Right atrium auricular region (tissue), 2 donors: ENCODE measurements at regions not wholly inside any gene's neighbourhood (a gene's known extent, or its start where the extent isn't known, plus 50 kb on each side); places are given as distances from the start of the nearest gene placed in this dataset.

Experiments
- DNase-seq: peaks from one replicate; pipeline ENCODE4 v3.0.0-alpha.2; 2019; ENCODE audit warnings: low spot score
- H3K27ac ChIP-seq, 2 donors: fragments of 200-600 bp; sonication (generic); 1 replicate in 1 of 2; 2 replicates in 1 of 2; pipeline ENCODE4 v1.5.1; 2016 to 2019
- H3K27me3 ChIP-seq, 2 donors: fragments of 200-600 bp; sonication (generic); one replicate each; pipeline versions ENCODE4 v1.5.1 to v1.6.0; 2017 to 2019
- H3K36me3 ChIP-seq: fragments of 200-600 bp; sonication (generic); one replicate; pipeline ENCODE4 v1.5.1; 2016
- H3K4me1 ChIP-seq, 2 donors: fragments of 200-600 bp; sonication (generic); one replicate each; pipeline versions ENCODE4 v1.5.1 to v1.6.0; 2017 to 2019
- H3K4me3 ChIP-seq, 2 donors: fragments of 200-600 bp; sonication (generic); 1 replicate in 1 of 2; 2 replicates in 1 of 2; pipeline ENCODE4 v1.5.1; 2017 to 2019; ENCODE audit warnings: mild to moderate bottlenecking in 1 of 2, moderate library complexity in 1 of 2
- H3K9me3 ChIP-seq, 2 donors: fragments of 200-600 bp; sonication (generic); one replicate each; pipeline ENCODE4 v1.5.1; 2019
- TF ChIP-seq, protein P1 (sequence below), 2 donors: fragments of 200-600 bp; sonication (generic); IDR thresholded peaks; one replicate each; pipeline ENCODE4 v1.5.1; 2019; ENCODE audit warnings: antibody characterized with exemption in 2 of 2

DNA sequence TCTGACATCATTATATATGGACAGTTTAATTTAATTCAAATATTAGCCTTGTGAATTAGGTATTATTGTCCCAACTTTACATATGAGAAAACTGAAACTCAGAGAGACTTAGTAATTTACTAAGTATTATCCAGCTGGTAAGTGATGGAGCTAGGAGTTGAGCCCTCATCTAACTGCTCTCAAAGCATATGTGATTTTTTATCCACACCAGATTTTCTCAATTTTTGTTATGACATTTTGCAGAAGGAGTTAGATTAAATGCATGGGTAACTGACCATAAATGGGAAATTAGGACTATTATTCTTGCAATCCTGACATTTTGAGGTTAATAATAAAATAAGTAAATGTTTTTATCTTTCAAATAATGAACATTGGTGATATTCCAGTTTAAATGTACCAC is 778.3 kb upstream of the SORCS1 start:
- Histone ChIP-seq H3K27me3 (no peaks in the 10 kb centered on the region), H3K36me3 (no peaks in the 10 kb centered on the region), H3K4me1 (no peaks in the 10 kb centered on the region), H3K4me3 (no peak overlapping the region), H3K9me3 (no peaks in the 10 kb centered on the region), H3K27ac (no peak overlapping the region)
- DNase-seq: no peak
- TF ChIP-seq, protein P1, sequence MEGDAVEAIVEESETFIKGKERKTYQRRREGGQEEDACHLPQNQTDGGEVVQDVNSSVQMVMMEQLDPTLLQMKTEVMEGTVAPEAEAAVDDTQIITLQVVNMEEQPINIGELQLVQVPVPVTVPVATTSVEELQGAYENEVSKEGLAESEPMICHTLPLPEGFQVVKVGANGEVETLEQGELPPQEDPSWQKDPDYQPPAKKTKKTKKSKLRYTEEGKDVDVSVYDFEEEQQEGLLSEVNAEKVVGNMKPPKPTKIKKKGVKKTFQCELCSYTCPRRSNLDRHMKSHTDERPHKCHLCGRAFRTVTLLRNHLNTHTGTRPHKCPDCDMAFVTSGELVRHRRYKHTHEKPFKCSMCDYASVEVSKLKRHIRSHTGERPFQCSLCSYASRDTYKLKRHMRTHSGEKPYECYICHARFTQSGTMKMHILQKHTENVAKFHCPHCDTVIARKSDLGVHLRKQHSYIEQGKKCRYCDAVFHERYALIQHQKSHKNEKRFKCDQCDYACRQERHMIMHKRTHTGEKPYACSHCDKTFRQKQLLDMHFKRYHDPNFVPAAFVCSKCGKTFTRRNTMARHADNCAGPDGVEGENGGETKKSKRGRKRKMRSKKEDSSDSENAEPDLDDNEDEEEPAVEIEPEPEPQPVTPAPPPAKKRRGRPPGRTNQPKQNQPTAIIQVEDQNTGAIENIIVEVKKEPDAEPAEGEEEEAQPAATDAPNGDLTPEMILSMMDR (IDR thresholded peaks at IDR 0.05): no peak

DNA sequence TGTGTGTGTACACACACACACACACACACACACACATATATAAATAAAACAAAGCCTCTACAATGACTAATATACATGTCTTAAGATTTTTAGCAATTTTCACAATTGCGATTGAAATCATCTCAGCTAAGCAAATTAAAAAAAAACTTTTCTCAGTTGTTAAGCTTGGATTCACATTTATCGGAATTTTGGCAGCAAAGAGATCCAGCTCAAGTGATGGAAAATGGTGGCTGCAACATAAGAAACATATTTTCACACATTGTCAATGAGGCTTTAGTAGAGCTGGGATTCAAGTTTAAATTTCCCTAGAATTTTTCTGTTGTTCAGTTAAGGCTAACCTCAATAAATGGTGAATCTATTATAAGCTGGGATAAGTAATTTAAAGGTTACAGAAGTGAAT is 768.6 kb upstream of the SORCS1 start:
- Histone ChIP-seq H3K4me3 (no peak overlapping the region), H3K27me3 (no peaks in the 10 kb centered on the region), H3K36me3 (no peaks in the 10 kb centered on the region), H3K9me3 (peaks cover 0 to 8% of the 10 kb centered on the region in 2 donors), H3K27ac (no peak overlapping the region), H3K4me1 (no peaks in the 10 kb centered on the region)
- DNase-seq: no peak
- TF ChIP-seq, protein P1 (IDR thresholded peaks at IDR 0.05): no peak

DNA sequence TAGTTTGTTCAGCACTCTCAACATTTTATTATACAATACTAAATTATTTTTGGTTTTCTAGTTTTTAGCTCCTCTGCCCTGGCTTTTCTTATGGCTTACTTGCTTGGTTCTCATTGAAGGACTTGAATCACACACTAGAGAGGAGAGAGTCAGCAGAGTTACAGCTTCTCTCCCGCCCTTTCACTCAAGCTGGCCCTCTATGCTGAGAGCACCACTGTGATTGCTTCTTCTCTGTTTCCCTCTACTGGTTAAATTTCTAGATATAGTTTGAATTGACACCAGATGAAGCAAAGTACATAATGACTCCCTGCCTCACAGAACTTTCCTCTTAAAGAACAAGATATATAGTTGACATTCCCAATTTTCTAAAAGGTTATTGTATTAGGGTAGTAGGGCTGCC is 767.3 kb upstream of the SORCS1 start:
- no peaks in the 10 kb centered on the region for H3K4me1 ChIP-seq
- H3K27ac ChIP-seq: no peak overlapping the region
- H3K4me3 ChIP-seq: no peak overlapping the region
- TF ChIP-seq, protein P1 (IDR thresholded peaks at IDR 0.05): no peak
- peaks cover 0 to 8% of the 10 kb centered on the region in 2 donors for H3K9me3 ChIP-seq
- no peaks in the 10 kb centered on the region for H3K36me3 ChIP-seq
- DNase-seq: no peak
- H3K27me3 ChIP-seq: no peaks in the 10 kb centered on the region

DNA sequence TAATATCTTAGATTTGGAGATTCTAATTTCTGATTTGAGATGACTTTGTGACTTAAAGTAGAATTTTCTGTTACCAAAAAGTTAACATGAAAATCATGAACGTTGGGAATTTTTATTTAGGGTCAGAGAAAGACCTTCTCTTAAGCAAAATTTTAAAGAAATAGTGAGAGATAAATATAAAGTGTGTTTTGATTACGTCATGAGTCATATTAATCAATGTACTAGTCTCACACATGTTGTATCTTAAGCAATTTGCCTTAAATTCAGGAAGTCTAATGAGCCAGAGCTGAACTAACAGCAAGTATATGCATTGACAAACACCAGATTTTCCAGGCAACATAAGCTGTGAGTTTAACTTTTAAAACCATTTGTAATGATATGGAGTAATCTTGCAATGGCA is 765.5 kb upstream of the SORCS1 start:
- DNase-seq: no peak
- H3K27ac ChIP-seq: no peak overlapping the region
- no peaks in the 10 kb centered on the region for H3K36me3 ChIP-seq
- H3K9me3 ChIP-seq: peaks cover 0 to 8% of the 10 kb centered on the region in 2 donors
- no peaks in the 10 kb centered on the region for H3K27me3 ChIP-seq
- no peaks in the 10 kb centered on the region for H3K4me1 ChIP-seq
- H3K4me3 ChIP-seq: no peak overlapping the region
- TF ChIP-seq, protein P1 (IDR thresholded peaks at IDR 0.05): no peak

DNA sequence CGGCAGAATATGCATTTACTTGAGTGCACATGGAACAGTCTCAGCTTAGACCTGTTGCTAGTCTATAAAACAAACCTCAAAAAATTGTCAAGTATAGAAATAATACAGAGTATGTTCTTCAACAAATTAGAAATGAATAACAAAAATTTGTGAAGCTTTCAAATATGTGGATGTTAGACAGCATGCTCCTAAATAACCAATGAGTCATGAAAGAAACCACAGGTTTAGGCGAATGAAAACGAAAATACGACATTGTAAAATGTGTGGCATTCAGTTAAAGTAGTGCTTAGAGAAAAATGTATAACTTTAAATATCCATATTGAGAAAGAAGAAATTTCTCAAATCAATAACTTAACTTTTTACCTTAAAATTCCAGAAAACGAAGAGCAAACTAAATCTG is 760.0 kb upstream of the SORCS1 start:
- H3K27me3 ChIP-seq: no peaks in the 10 kb centered on the region
- H3K27ac ChIP-seq: no peak overlapping the region
- no peaks in the 10 kb centered on the region for H3K9me3 ChIP-seq
- TF ChIP-seq, protein P1 (IDR thresholded peaks at IDR 0.05): no peak
- no peaks in the 10 kb centered on the region for H3K4me1 ChIP-seq
- H3K4me3 ChIP-seq: no peak overlapping the region
- DNase-seq: no peak
- no peaks in the 10 kb centered on the region for H3K36me3 ChIP-seq

DNA sequence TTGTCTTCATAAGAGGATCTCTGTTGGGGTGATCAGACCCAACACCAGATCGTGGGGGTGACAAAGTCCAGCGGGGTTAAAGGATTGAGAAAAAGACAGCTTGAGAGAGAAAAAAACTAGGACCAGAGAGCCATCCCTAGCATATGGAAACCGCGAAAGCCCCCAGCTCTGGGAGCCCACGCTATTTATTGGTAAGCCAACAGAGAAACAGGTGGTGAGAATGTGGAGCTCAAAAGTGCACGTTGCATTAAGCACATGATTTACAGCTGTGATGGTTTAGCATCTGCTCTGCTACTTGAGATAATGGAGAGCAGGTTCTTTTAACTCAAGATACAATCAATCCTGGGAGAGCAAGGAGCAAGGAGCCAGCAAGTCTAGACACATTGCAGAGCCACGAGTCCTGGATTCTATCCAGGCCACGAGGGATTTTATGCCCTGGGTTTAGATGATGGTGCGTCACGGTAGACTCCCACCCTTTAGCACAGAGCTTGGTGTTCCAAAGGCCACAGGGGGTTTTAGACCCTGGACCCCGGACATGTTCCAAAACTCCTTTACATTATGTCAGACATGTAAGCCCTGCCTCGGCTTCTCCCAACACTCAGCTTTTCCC is 755.2 kb upstream of the SORCS1 start:
- TF ChIP-seq, protein P1 (IDR thresholded peaks at IDR 0.05): no peak
- Histone ChIP-seq H3K4me3 (no peak overlapping the region), H3K27ac (no peak overlapping the region), H3K27me3 (peaks cover 0 to 5% of the 10 kb centered on the region in 2 donors), H3K4me1 (peaks cover 0 to 5% of the 10 kb centered on the region in 2 donors), H3K9me3 (no peaks in the 10 kb centered on the region), H3K36me3 (no peaks in the 10 kb centered on the region)
- no peak for DNase-seq
